A549 (cell line): ENCODE measurements at regions not wholly inside any gene's neighbourhood (a gene's known extent, or its start where the extent isn't known, plus 50 kb on each side); places are given as distances from the start of the nearest gene placed in this dataset.

ENCODE experiments used
- ATAC-seq, 2 experiments: fragments of 200-7000 bp in 1 of 2; fragments of >200 bp in 1 of 2; cut with Nextera tagmentation in 1 of 2; cut with Tn5 transposase in 1 of 2; 3 replicates each; pipeline versions ENCODE4 v1.8.0 to v1.9.1; 2018 to 2020; ENCODE audit warnings: mild to moderate bottlenecking in 1 of 2, moderate library complexity in 1 of 2
- CTCF ChIA-PET: fragments of 300-600 bp; sonication (Branson Sonifier 250); formaldehyde crosslinking; extraction: SDS; loops from one replicate; lab custom pipeline; 2021; ENCODE audit warnings: antibody characterized with exemption, inconsistent platforms; lab: Yijun Ruan, JAX
- POLR2A ChIA-PET: fragments of 350-600 bp; formaldehyde crosslinking; extraction: SDS; loops from one replicate; lab custom pipeline; 2021; ENCODE audit warnings: antibody characterized with exemption, inconsistent platforms; lab: Yijun Ruan, JAX
- DNase-seq, 2 experiments: peaks; one replicate each; pipeline versions ENCODE4 v3.0.0 to v3.0.0-alpha.2; 2011 to 2016; ENCODE audit warnings: low read depth in 1 of 2, low spot score in 1 of 2
- FAIRE-seq: peaks from 2 replicates; lab custom pipeline; 2011; peaks lifted over from hg19 to GRCh38; lab: Jason Lieb, UNC
- H3K27ac ChIP-seq, 2 experiments: fragments of >200 bp; sonication (Bioruptor Twin); formaldehyde crosslinking; 3 replicates each; pipeline ENCODE4 v1.5.1; 2016 to 2017
- H3K4me1 ChIP-seq: fragments of >200 bp; sonication (Bioruptor Twin); formaldehyde crosslinking; 3 replicates; pipeline ENCODE4 v1.6.1; 2016
- H3K4me2 ChIP-seq: fragments of >200 bp; sonication (Bioruptor Twin); formaldehyde crosslinking; 3 replicates; pipeline ENCODE4 v1.6.1; 2016
- H3K4me3 ChIP-seq: fragments of >200 bp; sonication (Bioruptor Twin); formaldehyde crosslinking; 3 replicates; pipeline ENCODE4 v1.5.1; 2016
- H3K9me3 ChIP-seq: fragments of >200 bp; sonication (Bioruptor Twin); formaldehyde crosslinking; 3 replicates; pipeline ENCODE4 v1.6.1; 2016
- ATOH8 ChIP-seq: fragments of 250-450 bp; sonication (Bioruptor Pico); IDR thresholded peaks from 2 replicates; pipeline ENCODE4 v1.5.0; 2020; ENCODE audit warnings: low read depth, mild to moderate bottlenecking, moderate library complexity
- BHLHE40 ChIP-seq: IDR thresholded peaks from 2 replicates; pipeline ENCODE4 v1.6.1; 2012; ENCODE audit warnings: low read depth, low read length, inconsistent platforms
- CTCF ChIP-seq: fragments of >200 bp; sonication (Bioruptor Twin); formaldehyde crosslinking; IDR thresholded peaks from 3 replicates; pipeline ENCODE4 v1.5.1; 2016
- EHF ChIP-seq: fragments of 250-450 bp; sonication (Bioruptor Pico); IDR thresholded peaks from 2 replicates; pipeline ENCODE4 v1.5.0; 2020; ENCODE audit warnings: mild to moderate bottlenecking
- ESRRA ChIP-seq: fragments of 150-350 bp; IDR thresholded peaks from 2 replicates; pipeline ENCODE4 v1.6.1; 2014; ENCODE audit warnings: mild to moderate bottlenecking, low read length, borderline replicate concordance
- FOSL2 ChIP-seq, 2 experiments: fragments of 450-650 bp in 1 of 2; fragments of >200 bp in 1 of 2; sonication (Bioruptor Twin) in 1 of 2; formaldehyde crosslinking; IDR thresholded peaks; 2 replicates each; pipeline versions ENCODE4 v1.5.0 to v1.6.1; 2016 to 2020; ENCODE audit warnings: mild to moderate bottlenecking in 1 of 2, moderate library complexity in 1 of 2
- GATA3 ChIP-seq: IDR thresholded peaks from 2 replicates; pipeline ENCODE4 v1.6.1; 2012; ENCODE audit warnings: borderline replicate concordance
- HMGXB4 ChIP-seq: fragments of 250-450 bp; sonication (Bioruptor Pico); IDR thresholded peaks from 2 replicates; pipeline ENCODE4 v1.5.0; 2021; ENCODE audit warnings: mild to moderate bottlenecking, moderate library complexity, borderline replicate concordance
- HOXA7 ChIP-seq: fragments of 250-450 bp; sonication (Bioruptor Pico); IDR thresholded peaks from 2 replicates; pipeline ENCODE4 v1.5.0; 2020; ENCODE audit warnings: mild to moderate bottlenecking, moderate library complexity
- KDM1A ChIP-seq: fragments of 200-600 bp; sonication (generic); IDR thresholded peaks from 2 replicates; pipeline ENCODE4 v1.6.1; 2016; ENCODE audit warnings: low read depth, mild to moderate bottlenecking
- KDM5A ChIP-seq: fragments of 200-600 bp; sonication (generic); IDR thresholded peaks from 2 replicates; pipeline ENCODE4 v1.6.1; 2016; ENCODE audit warnings: antibody characterized with exemption, mild to moderate bottlenecking
- MAFK ChIP-seq: fragments of 450-650 bp; IDR thresholded peaks from 2 replicates; pipeline ENCODE4 v1.6.1; 2014; ENCODE audit not compliant: partially characterized antibody
- MYC ChIP-seq: IDR thresholded peaks from 2 replicates; pipeline ENCODE4 v1.6.1; 2012; ENCODE audit warnings: mild to moderate bottlenecking, inconsistent platforms, low read length, improper control_type of control experiment, borderline replicate concordance
- NFE2L2 ChIP-seq: fragments of 150-350 bp; conservative IDR thresholded peaks from 2 replicates; pipeline ENCODE4 v1.6.1; 2014; ENCODE audit warnings: low read length
- RARB ChIP-seq: fragments of 250-450 bp; sonication (Bioruptor Pico); IDR thresholded peaks from 2 replicates; pipeline ENCODE4 v1.8.0; 2021; ENCODE audit warnings: mild to moderate bottlenecking, moderate library complexity
- RCOR1 ChIP-seq: fragments of 150-350 bp; IDR thresholded peaks from 2 replicates; pipeline ENCODE4 v1.6.1; 2014; ENCODE audit warnings: antibody characterized with exemption, low read length, low read depth
- RFX5 ChIP-seq: fragments of 450-650 bp; IDR thresholded peaks from 2 replicates; pipeline ENCODE4 v1.7.1; 2014; ENCODE audit warnings: antibody characterized with exemption, mild to moderate bottlenecking, moderate library complexity
- SMC3 ChIP-seq: fragments of >200 bp; sonication (Bioruptor Twin); formaldehyde crosslinking; IDR thresholded peaks from 3 replicates; pipeline ENCODE4 v1.6.1; 2018; ENCODE audit warnings: inconsistent platforms
- SREBF2 ChIP-seq: fragments of 450-650 bp; IDR thresholded peaks from 2 replicates; pipeline ENCODE4 v1.6.1; 2014; ENCODE audit warnings: mild to moderate bottlenecking, moderate library complexity
- TFCP2L1 ChIP-seq: fragments of 250-450 bp; sonication (Bioruptor Pico); IDR thresholded peaks from 2 replicates; pipeline ENCODE4 v1.5.0; 2021; ENCODE audit warnings: mild to moderate bottlenecking
- USF2 ChIP-seq: fragments of 450-650 bp; IDR thresholded peaks from 2 replicates; pipeline ENCODE4 v1.6.1; 2014; ENCODE audit warnings: antibody characterized with exemption
- ZNF302 ChIP-seq: fragments of 250-450 bp; sonication (Bioruptor Pico); IDR thresholded peaks from 2 replicates; pipeline ENCODE4 v1.9.0; 2021; ENCODE audit warnings: inconsistent platforms, mild to moderate bottlenecking, moderate library complexity
- WGBS: methylation state at CpG from one replicate; pipeline ENCODE4 v1.1.6; 2017; ENCODE audit errors: missing lambda C conversion rate; 5-methylcytosine and 5-hydroxymethylcytosine counted together

- no peaks in the 10 kb centered on the region for H3K4me1 ChIP-seq
- ChIA-PET POLR2A (no interaction called here), CTCF (interaction anchor here (0.7 kb wide), 2 partner anchors 80 to 1388 kb away, joined by 3 read pairs; no protein-coding TSS in a partner anchor)
- DNase-seq: no peak
- no peak for ATAC-seq
- FAIRE-seq: no peak
- 89% methylated on average over 10 of the region's 10 CpGs for WGBS
- no peak overlapping the region for H3K4me3 ChIP-seq
- H3K27ac ChIP-seq: no peak overlapping the region
- H3K9me3 ChIP-seq: no peaks in the 10 kb centered on the region
- TF ChIP-seq SREBF2: no peak
- no peak for TF ChIP-seq ATOH8
- no peak for TF ChIP-seq KDM1A
- no peak overlapping the region for H3K4me2 ChIP-seq
These were observed 160.3 kb upstream of the LYZL2 start for GRCh38 chr10:30789806-30790205.

GRCh38 chr10:30788307-30788706 is 158.8 kb upstream of the LYZL2 start:
- no peaks in the 10 kb centered on the region for H3K4me1 ChIP-seq
- 17% methylated on average over 3 of the region's 3 CpGs for WGBS
- H3K4me2 ChIP-seq: no peak overlapping the region
- FAIRE-seq (no peak), DNase-seq (no peak), ATAC-seq (no peak)
- H3K27ac ChIP-seq: 0 out of 6 replicates have a peak overlapping the region, but pooled peaks of 1 of the 2 experiments have one; percentile 17
- no peak overlapping the region for H3K4me3 ChIP-seq
- TF ChIP-seq KDM1A (no peak), RCOR1 (no peak), EHF (CRISPR knock-in tag) (no peak), CTCF (no peak), MAFK (no peak), KDM5A (no peak), USF2 (no peak), RARB (CRISPR knock-in tag) (no peak), BHLHE40 (no peak), TFCP2L1 (CRISPR knock-in tag) (no peak), ZNF302 (CRISPR knock-in tag) (no peak), MYC (no peak), HOXA7 (no peak), HMGXB4 (CRISPR knock-in tag) (no peak), NFE2L2 (no peak), GATA3 (no peak), RFX5 (no peak), FOSL2 (IDR thresholded peaks at IDR 0.05) (no peak), FOSL2 (CRISPR knock-in tag; IDR thresholded peaks at IDR 0.05) (no peak), SMC3 (no peak), ESRRA (no peak)
- CTCF ChIA-PET: interaction anchor here (0.7 to 1.6 kb wide), 2 partner anchors 36 to 179 kb away, joined by 3 to 4 read pairs; no protein-coding TSS in a partner anchor
- no peaks in the 10 kb centered on the region for H3K9me3 ChIP-seq
- POLR2A ChIA-PET: no interaction called here
